Hindlimb muscle (tissue), 1 donor: ENCODE measurements at regions not wholly inside any gene's neighbourhood (a gene's known extent, or its start where the extent isn't known, plus 50 kb on each side); places are given as distances from the start of the nearest gene placed in this dataset.

Source experiments
- DNase-seq: peaks from one replicate; pipeline ENCODE4 v3.0.0-alpha.2; 2013

GRCh38 chr6:109226353-109226752 lies 131.0 kb downstream of the CEP57L1 start:
- no peak for DNase-seq

- DNase-seq, result no peak
These were observed 130.6 kb downstream of the CEP57L1 start for GRCh38 chr6:109225946-109226345.

- no peak for DNase-seq
These were observed 129.7 kb downstream of the CEP57L1 start for GRCh38 chr6:109224994-109225393.

- DNase-seq, result no peak
These were observed 129.0 kb downstream of the CEP57L1 start for GRCh38 chr6:109224107-109224875.

GRCh38 chr6:109222848-109223247 lies 127.5 kb downstream of the CEP57L1 start:
- DNase-seq, result no peak

- DNase-seq, result no peak
These were observed 126.4 kb downstream of the CEP57L1 start for GRCh38 chr6:109221543-109222195.
